ENCODE measurements at regions not wholly inside any gene's neighbourhood (a gene's known extent, or its start where the extent isn't known, plus 50 kb on each side); places are given as distances from the start of the nearest gene placed in this dataset.
"Not testable (repeated sequence)": the region's sequence is repeated elsewhere in the genome, so short reads cannot be mapped to it uniquely, and the experiment has no call there.

DNA sequence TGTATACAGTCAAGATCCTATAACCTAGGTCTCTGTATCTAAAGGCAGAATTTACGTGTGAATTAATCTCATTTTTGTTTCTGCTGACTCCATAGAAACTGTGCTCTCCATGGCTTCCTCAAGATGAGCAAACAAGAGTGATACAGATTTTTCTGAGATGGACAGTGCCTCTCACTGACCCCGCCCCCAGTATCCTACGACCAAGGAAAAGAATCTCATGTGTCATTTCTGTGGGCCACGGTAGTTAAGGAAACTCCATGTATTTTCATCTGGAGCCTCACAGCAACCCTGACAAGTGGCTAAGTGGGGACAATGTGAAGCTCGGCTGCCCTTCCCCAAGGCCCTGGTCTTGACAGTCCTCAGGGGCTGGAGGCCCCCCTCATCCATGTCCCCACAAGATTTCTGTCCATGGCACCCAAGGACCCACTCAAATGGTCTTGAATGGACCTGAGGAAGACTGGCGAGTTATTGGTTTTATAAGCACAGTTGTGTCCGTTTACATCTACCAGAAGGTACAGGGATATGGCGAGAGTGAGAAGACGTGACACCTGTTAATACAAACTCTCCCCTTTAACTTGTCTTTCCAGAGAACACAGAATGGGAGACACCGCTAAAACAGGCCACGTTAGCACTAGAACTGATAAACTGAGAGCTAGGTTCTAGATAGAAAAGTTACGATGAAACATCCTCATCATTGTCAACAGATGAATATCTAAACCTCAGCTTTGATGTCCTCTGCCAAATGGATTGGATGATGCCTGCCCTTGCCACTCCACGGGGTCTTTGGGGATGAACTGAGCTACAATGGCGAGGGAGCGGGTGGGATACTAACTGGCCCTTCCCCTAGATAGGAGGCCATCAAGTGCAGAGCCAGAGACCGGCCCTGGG lies 108.4 kb upstream of the EGLN3 start:
- no peak for DNase-seq

DNA sequence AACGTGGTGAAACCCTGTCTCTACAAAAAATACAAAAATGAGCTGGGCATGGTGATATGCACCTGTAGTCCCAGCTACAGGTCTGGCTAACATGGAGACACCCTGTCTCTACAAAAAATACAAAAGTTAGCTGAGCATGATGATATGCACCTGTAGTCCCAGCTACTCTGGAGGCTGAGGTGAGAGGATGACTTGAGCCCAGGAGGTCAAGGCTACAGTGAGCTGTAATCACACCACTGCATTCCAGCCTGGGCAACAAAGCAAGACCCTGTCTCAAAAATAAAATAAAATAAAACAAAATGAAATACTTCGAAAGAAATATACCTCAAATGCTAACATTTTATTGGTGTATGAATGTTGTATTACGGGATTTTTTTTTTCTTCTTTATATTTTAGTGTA lies 107.6 kb upstream of the EGLN3 start:
- no peak for DNase-seq

DNA sequence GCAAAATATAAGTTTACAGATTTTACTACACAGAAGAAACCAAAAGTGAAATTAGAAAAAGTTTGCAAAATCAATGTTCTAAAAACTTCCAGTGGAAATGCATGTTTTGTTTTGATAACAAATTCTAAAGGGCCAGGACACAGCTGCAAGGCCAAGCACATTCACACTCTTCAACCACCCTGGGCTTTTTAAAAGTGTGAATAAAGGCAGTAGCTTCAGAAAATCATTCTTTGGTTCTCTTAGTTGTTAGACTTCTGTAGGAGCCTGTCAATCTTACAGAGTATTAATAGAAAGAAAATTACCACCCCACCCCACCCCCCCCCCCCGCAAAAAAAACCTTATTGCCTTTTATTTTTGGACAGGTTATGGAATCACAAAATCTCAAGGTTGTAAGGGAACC lies 105.2 kb upstream of the EGLN3 start:
- no peak for DNase-seq

DNA sequence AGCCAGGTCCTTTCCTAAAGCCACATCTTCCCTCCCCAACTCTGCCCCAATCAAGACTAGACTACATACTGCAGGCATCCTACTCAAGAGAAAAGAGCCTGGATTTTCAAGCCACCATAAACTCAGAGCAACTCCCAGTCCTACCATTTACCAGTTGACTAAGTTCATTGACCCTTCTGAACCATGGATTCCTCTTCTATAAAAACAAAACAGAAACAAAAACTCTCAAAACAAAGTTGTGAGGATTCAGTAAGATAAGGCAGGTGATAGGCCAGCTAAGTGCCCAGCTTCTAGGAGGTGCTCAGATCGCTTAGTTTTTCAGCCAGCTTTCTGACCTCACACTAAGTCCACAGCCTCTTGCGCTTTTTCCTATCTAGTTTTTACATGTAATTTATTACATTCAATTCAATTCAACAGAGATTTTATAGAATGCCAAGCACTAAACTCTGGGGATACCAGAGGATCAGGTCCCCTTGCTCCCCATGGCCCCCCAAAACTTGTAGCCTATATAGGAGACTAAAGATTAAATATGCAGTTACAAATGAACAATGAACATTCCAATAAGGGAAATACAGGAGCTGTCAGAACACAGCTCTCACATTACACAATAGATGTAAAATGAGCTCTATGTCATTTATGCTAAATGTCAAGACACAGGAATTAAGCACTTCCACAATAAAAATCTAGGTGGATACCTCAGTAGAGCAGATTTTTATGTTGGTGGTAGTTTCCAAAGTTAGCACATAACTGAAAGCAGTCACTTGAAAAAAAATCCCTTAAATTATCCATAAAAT lies 104.5 kb upstream of the EGLN3 start:
- no peak for DNase-seq

DNA sequence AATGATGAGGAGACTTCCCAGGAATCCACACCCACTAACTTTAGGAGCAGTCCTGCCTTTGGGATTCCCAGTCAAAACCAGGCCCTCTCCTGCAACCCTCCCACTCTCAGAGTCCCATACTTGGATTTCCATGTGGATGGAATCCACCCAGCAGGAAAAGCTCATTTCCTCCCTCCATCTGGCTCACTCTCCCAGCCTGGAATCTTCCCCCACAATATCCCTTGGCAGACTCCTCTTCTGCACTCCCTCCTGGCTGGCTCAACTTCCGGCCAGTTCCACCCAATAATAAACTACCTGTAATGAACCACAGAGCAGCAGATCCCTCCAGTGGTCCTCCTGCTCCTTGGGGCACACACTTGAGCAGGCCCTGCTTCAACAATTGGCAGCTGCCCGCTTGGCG lies 102.8 kb upstream of the EGLN3 start:
- no peak for DNase-seq

DNA sequence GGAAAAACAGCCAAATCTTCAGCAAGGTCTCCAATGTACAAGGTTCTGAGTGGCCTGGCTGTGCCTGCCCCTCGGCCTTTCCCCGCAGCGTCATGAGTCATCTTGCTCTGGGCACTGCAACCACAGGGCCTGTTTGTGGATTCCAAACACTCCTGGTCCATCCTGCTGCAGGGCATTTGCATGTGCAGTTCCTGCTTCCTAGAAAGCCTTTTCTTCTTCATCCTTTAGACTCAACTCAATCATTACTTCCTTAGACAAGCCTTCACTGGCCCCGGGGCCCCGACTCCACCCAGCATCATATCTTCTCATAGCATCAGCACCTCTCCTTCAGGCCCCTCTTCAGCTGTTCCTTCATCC lies 101.8 kb upstream of the EGLN3 start:
- DNase-seq, result no peak

DNA sequence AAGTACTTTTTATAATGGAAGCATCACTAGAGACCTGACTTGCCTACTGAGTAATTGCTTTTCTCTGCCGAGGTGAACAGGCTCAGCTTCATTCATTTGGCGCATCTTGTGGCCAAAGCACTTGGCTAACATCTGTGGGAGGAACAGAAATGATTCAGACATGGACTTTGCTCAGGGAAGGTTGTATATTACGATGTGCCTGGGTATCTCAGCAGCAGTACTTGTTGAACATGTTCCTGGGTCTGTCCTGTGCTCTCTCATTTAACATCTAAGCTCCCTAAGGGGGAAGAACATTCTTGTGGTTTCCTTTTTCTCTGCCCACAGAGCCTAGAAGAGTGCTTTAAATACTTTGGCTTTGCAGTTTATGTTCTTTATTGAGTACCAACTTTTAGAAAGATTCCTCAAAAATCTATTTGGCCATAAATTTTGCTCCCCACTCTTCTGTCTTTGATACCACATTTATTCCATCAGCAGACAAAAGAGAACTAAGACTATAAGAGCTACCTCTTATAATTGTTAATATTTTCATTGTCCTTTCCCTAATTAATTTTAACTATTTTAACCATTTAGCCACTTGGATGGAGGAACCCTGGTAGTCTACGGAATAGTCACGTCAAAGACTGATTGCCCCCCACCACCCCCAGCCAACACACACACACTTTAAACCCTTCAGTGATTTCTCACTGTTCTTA lies 101.2 kb upstream of the EGLN3 start:
- DNase-seq, result no peak

DNA sequence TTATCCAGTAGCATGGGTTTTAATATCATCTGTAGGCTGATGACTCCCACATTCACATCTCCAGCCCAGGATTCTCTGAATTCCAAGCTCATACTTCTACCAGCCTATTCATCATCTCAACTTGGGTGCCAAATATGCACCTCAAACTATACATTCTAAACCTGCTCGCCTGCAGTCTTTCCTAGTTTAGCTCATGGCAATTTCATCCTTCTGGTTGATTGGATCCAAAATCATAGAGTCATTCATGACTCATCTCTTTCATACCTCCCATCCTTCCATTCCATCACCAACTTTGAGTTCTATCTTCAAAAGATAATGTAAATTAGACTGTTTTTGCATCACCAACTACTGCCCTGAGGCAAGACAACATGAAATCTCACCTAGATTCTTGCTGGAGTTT lies 99.7 kb upstream of the EGLN3 start:
- DNase-seq, result no peak

DNA sequence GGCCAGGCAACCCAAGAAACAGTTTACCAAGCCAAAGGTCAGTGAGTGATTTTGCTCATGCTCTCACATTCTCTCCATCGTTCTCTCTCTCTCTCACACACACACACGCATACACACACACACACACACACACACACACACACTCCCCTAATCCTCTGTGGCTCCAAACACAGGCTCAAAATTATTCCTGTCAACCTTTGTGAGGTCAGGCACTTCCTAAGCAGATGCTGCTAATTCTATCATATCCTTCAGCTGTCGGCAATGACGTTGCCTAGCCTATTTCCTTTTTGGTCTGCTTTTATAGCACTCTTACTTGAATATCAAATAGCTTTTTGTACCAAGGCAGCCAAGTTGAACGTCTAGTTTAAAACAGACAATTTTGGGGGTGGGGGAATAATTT lies 98.9 kb upstream of the EGLN3 start:
- no peak for DNase-seq

DNA sequence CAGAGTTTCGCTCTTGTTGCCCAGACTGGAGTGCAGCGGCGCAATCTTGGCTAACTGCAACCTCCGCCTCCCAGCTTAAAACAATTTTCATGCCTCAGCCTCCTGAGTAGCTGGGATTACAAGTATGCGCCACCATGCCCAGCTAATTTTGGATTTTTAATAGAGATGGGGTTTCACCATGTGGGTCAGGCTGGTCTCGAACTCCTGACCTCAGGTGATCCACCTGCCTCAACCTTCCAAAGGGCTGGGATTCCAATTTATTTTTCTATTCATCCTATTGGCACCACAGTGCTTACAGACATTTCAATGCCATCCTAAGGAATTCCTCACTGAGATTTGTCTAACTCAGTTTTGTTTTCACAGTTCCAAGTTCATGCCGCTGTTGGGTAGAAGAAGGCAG lies 98.3 kb upstream of the EGLN3 start:
- not testable (repeated sequence) for DNase-seq

DNA sequence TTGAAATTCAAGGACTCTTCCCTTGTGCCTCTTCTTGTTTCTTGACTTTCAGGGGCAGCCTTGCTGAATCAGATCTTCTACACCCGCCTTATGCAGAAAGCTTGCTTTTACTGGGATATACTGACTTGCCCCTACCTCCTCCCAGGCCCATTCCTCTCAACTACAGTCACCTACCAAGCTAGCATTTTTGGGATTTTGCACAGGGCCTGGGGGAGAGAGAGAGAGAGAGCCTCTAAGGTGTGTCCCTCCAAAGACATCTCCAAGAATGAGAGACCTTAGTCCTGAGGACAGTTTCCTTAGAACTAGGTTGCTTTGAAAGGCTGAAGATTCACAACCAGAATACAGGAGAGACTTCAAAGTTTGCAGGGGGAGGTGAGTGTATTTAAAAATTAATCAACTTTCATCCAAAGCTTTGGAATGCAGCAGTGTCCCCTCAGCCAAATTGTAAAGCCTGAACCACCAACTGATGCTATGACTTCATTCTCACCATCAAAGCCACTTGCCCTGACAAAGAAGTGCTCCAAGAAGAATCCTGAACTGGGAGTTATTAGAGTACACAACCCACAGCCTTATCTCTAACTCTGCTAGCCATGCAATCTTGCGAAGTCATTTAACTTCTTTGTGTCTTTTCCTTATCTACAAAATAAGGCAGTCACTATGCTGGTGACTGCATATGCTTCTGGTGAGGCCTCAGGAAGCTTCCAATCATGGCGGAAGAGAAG lies 96.1 kb upstream of the EGLN3 start:
- no peak for DNase-seq

DNA sequence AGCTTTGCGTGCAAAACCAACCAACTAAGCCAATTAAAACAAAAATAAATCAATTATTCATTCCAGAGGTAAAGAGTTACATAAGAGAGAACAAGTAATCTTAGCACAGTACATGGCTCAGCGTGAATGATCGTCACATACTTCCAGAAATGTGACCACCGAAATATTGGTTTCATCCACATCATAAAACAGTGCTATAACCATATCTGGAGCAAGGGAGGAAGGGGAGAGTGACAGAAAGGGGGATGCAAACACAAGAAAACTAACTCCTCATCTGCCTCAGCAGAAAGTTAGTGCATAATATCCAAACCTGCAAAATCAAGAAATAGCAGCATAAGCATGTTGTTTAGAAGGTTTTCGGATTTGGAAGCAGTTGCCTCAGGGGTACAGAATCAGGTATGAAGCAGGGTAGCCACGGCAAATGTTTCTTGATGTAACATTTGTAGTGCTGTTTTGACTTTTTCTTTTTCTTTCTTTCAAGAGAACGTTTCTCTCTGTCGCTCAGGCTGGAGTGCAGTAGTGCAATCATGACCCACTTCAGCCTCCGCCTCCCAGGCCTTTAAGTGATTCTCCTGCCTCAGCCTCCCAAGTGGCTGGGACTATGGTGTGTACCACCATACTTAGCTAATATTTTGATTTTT lies 93.9 kb upstream of the EGLN3 start:
- DNase-seq, result no peak

DNA sequence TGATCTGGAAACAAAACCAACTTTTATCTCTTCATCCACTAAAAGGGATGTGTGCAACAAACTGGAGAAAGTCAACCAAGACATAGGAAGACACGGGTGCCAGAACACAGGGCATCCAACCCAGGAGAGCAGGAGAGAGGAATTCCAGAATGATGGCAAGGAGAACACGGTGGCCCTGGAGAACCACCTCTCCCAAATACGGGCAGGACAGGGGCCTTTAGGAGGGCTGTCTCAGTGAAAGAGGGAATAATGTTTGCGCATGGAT lies 93.4 kb upstream of the EGLN3 start:
- DNase-seq, result no peak

DNA sequence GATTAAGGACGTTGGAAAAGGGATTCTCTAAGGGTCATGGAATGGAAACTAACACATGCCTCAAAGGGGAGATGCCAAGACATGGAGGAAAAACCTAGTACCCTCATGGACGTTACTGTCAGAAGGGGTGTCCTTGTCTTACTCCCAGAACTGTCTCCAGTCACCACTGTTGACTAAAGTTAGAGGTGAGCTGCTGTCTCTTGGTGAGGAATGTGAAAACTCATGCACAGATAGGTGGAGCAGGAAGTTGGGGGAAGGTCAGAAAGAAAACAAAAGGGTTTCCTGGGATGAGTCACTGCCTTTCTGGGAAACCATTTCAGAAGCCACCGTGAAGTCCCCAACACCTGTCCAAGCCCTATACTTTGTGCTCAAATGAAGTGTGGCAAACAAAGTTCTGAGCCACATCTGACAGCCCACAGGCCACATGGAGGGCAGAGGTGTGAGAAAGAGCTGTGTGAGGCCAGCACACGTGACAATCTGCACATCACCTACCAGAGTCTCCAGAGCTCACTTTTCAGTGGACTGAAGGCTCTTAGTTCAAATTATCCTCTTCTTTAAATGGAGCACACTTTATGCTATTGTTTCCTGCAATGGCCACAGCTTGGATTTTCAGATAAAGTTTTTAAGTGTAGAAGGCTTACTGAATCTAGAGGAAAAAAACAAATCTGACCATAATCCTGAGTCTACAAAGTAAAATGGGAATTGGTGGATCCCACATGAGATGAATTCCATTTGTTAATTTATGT lies 92.9 kb upstream of the EGLN3 start:
- DNase-seq, result peak; percentile 56

DNA sequence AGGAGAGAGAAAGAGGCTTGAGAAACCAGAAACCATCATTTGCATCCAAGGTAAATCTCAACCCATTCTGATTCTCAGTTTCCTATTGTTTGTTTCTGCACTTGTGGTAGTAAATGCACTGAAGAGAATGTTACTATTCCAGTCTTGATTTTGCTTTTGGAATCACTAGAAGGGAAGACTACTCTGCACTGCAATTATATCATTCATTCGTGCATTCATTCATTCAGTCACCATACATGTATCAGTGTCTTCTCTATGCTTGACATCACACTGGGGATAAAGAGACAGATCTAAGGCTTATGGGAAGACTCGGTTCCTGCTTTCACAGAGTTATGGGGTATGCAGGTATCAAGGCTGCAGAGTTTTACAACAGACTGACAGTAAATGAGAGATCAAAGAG lies 90.3 kb upstream of the EGLN3 start:
- no peak for DNase-seq

DNA sequence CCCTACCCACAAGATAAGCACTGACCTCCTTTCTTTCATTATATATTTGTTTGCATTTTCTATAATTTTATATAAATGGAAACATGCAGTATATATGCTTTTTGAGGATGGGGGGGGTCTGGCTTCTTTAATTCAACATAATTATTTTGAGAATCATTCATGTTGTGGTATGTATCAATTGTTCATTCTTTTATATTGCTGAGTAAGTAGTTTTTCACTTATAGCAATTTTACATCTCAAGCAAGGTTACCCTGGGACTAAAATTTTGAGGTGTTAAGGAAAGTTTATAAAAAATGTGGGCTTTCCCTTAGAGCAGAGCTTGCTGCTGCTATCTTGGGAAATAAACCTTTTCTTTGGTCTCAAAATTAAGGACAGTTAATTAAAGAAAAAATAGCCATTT lies 89.9 kb upstream of the EGLN3 start:
- DNase-seq, result no peak

DNA sequence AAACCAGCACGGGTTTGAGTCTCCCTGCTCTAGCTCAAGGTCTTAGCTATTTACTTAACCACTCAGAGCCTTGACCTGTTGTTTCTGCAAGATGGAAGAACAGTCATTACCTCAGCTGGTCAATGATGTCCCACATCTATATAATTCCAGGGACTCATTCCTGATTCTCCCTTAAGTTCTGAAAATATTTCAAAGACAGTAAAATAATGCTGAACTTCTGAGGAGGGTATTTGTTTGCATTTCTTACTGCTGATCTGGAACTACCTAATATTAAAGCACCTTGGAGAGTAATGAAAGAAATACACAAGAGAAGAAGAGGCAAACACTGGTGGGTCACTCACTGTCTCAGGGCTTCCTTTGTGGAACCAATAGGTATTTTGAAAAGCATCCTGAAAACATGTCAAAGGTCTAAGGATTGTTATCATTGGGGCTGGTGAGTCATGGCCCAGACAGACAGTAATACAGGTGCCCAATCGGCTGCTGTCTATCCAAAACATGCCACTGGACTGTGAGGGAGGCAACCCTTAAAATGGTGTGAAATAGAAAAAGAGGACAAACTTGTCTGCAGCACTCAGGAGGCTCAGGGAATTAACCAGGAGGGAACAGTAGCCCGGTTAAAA lies 88.7 kb upstream of the EGLN3 start:
- DNase-seq, result no peak

DNA sequence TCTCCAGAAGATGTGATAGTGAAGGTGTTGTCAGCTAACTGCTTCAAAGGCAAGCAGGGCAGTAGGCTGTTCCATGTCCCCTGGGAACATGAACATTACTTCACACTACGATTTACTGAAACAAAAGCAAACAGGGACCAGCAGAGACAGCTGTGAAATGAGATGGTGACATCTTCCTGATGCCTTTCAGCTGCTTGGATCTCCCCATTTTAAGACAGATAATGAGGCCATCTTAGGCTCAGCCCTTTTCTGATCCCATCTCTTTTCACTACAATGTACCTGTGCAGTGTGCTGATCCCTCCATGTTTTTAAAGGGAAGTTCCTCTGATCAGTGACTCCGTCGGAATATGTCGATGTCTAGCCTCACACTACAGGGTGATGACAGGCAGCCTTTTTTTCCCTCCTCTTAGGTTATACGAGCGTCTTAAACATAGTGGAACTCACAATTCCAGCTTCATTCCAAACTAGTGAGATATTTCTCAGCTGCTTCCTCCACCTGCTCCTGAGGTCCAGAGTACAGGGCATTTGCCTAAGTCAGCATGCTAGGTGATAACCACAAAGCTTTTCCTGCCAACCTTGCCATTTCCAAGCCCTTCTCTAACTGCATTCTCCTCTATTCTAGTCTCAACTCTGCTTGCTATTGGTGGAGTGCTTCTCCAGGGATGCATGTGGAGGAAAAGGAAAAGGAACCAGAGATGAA lies 87.6 kb upstream of the EGLN3 start:
- no peak for DNase-seq

DNA sequence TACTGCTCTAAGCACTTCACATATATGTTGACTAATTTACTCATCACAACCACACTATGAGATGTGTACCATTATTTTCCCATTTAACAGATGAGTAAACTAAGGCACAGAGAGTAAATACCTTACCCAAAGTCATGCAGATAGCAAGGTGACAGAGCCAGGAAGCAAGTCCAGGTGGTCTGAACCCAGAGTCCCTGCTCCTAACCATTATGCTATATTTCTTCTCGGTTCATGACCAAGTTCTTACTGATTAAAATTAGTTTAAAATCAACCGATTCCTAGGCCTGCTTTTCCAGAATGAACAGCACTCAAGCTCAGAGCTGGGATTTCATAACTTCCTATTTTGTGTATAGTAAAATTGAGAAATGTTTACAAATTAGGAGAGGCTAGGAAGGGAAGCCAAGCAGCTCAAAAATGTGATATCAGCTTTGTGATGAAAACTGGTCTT lies 85.5 kb upstream of the EGLN3 start:
- no peak for DNase-seq

DNA sequence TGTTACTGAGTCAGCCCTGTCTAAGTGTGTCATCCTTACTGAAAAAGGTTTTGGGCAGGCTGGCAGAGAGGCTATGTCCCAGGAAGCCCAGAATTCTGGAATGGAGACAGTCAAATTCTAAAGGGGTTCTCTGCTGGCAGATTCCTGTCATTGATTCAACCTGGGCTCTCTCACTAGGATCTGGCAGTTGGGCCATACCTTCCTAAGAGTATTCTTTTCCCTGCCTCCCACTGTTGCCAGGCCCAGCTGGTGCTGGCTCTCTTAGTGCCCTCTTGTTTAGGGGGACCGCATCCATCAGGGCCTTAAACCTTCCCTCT lies 85.0 kb upstream of the EGLN3 start:
- DNase-seq, result no peak

All from T-helper 9 cell (primary cell).